RCC 7860 (cell line): ENCODE measurements at regions not wholly inside any gene's neighbourhood (a gene's known extent, or its start where the extent isn't known, plus 50 kb on each side); places are given as distances from the start of the nearest gene placed in this dataset.

Experiments used
- DNase-seq: peaks from one replicate; pipeline ENCODE4 v3.0.0-alpha.2; 2015; ENCODE audit warnings: low spot score
- FAIRE-seq: peaks from 2 replicates; lab custom pipeline; 2012; peaks lifted over from hg19 to GRCh38; lab: Jason Lieb, UNC

GRCh38 chr19:33898062-33898677, 101.5 kb downstream of the KCTD15 start:
- DNase-seq = no peak
- no peak for FAIRE-seq

- FAIRE-seq = no peak
- no peak for DNase-seq
Measured at GRCh38 chr19:33900817-33901216, 104.1 kb downstream of the KCTD15 start.

- FAIRE-seq (no peak), DNase-seq (no peak)
Measured at GRCh38 chr19:33902395-33902794, 105.7 kb downstream of the KCTD15 start.

GRCh38 chr19:33902802-33903488, 106.3 kb downstream of the KCTD15 start:
- no peak for FAIRE-seq

GRCh38 chr19:33903489-33903850, 106.8 kb downstream of the KCTD15 start:
- FAIRE-seq (no peak), DNase-seq (no peak)

More at GRCh38 chr19:33902802-33903488, 106.3 kb downstream of the KCTD15 start:
- DNase-seq = no peak

GRCh38 chr19:33904681-33905080, 108.0 kb downstream of the KCTD15 start:
- DNase-seq = no peak
- no peak for FAIRE-seq

GRCh38 chr19:33905473-33905936, 108.8 kb downstream of the KCTD15 start:
- FAIRE-seq = no peak

GRCh38 chr19:33905937-33906577, 109.4 kb downstream of the KCTD15 start:
- DNase-seq (no peak), FAIRE-seq (no peak)

More at GRCh38 chr19:33905473-33905936, 108.8 kb downstream of the KCTD15 start:
- no peak for DNase-seq

- FAIRE-seq (no peak), DNase-seq (no peak)
Measured at GRCh38 chr19:33906578-33907335, 110.1 kb downstream of the KCTD15 start.

- FAIRE-seq (no peak), DNase-seq (no peak)
Measured at GRCh38 chr19:33910922-33911321, 114.3 kb downstream of the KCTD15 start.

- FAIRE-seq (no peak), DNase-seq (no peak)
Measured at GRCh38 chr19:33914599-33914998, 117.9 kb downstream of the KCTD15 start.

- FAIRE-seq (no peak), DNase-seq (no peak)
Measured at GRCh38 chr19:33916792-33917191, 120.1 kb downstream of the KCTD15 start.

- FAIRE-seq (no peak), DNase-seq (no peak)
Measured at GRCh38 chr19:33919291-33919690, 122.6 kb downstream of the KCTD15 start.

GRCh38 chr19:33921165-33921564, 124.5 kb downstream of the KCTD15 start:
- FAIRE-seq = no peak
- no peak for DNase-seq

GRCh38 chr19:33926306-33926705, 129.6 kb downstream of the KCTD15 start:
- FAIRE-seq = no peak
- no peak for DNase-seq

- no peak for DNase-seq
- FAIRE-seq = no peak
Measured at GRCh38 chr19:33927789-33928457, 131.3 kb downstream of the KCTD15 start.

GRCh38 chr19:33928458-33928950, 131.8 kb downstream of the KCTD15 start:
- FAIRE-seq (no peak), DNase-seq (no peak)

GRCh38 chr19:33933931-33934330, 137.3 kb downstream of the KCTD15 start:
- no peak for DNase-seq
- no peak for FAIRE-seq

GRCh38 chr19:33938821-33939220, 142.2 kb downstream of the KCTD15 start:
- DNase-seq (no peak), FAIRE-seq (no peak)

- FAIRE-seq = no peak
- DNase-seq = no peak
Measured at GRCh38 chr19:33941133-33941532, 144.5 kb downstream of the KCTD15 start.
